Keratinocyte (primary cell): ENCODE measurements at regions not wholly inside any gene's neighbourhood (a gene's known extent, or its start where the extent isn't known, plus 50 kb on each side); places are given as distances from the start of the nearest gene placed in this dataset.

Experiments
- EZH2 ChIP-seq: IDR thresholded peaks from one replicate; pipeline ENCODE4 v1.6.1; 2012; ENCODE audit warnings: inconsistent platforms, mild to moderate bottlenecking, low read length, moderate library complexity
- TF ChIP-seq, protein P1 (sequence below), 3 experiments: IDR thresholded peaks in 1 of 3; conservative IDR thresholded peaks in 1 of 3; optimal IDR thresholded peaks in 1 of 3; 2 replicates in 2 of 3; 3 replicates in 1 of 3; pipeline versions ENCODE3 to v1.5.1; 2011; ENCODE audit warnings: low read length in 3 of 3, mild to moderate bottlenecking in 3 of 3, moderate library complexity in 2 of 3, control low read depth in 1 of 3, inconsistent platforms in 1 of 3; ENCODE audit not compliant: insufficient read depth in 2 of 3; ENCODE audit errors: extremely low read depth in 1 of 3

- TF ChIP-seq EZH2 = no peak
- TF ChIP-seq, protein P1, sequence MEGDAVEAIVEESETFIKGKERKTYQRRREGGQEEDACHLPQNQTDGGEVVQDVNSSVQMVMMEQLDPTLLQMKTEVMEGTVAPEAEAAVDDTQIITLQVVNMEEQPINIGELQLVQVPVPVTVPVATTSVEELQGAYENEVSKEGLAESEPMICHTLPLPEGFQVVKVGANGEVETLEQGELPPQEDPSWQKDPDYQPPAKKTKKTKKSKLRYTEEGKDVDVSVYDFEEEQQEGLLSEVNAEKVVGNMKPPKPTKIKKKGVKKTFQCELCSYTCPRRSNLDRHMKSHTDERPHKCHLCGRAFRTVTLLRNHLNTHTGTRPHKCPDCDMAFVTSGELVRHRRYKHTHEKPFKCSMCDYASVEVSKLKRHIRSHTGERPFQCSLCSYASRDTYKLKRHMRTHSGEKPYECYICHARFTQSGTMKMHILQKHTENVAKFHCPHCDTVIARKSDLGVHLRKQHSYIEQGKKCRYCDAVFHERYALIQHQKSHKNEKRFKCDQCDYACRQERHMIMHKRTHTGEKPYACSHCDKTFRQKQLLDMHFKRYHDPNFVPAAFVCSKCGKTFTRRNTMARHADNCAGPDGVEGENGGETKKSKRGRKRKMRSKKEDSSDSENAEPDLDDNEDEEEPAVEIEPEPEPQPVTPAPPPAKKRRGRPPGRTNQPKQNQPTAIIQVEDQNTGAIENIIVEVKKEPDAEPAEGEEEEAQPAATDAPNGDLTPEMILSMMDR (optimal IDR thresholded peaks at IDR 0.05 in 1 of 3, IDR thresholded peaks at IDR 0.05 in 1 of 3, conservative IDR thresholded peaks at IDR 0.05 in 1 of 3; ENCODE audit: extremely low read depth in 1 of 3, insufficient read depth in 2 of 3, low read length in 3 of 3) = no peak
These were observed 996.3 kb upstream of the CDH10 start for GRCh38 chr5:25641124-25641523.
